Activated T-cell treated with anti-CD3 and anti-CD28 coated beads for 1 hour (primary cell): ENCODE measurements at regions not wholly inside any gene's neighbourhood (a gene's known extent, or its start where the extent isn't known, plus 50 kb on each side); places are given as distances from the start of the nearest gene placed in this dataset.
A peak's percentile ranks its signal among the peaks of the same experiment; 100 is the strongest.

ENCODE experiments used
- DNase-seq: peaks from one replicate; pipeline ENCODE4 v3.0.0-alpha.2; 2020; ENCODE audit warnings: low read depth

DNA sequence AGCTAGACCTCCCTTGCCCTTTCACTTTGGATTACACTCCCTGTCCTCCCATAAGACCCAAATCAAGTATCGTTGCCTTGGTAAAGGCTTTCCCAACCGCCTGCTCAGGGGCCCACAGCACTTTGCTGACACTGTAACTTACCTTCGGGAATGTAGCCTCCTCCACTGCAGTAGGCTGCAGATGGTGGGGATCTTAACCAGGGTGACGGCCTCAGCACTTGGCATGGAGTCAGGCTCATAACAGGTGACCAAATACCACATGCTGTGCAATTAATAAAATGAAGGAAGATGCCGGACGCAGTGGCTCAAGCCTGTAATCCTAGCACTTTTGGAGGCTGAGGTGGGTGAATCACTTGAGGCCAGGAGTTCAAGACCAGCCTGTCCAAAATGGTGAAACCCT lies 88.7 kb upstream of the IRF2BP2 start:
- DNase-seq, result no peak

DNA sequence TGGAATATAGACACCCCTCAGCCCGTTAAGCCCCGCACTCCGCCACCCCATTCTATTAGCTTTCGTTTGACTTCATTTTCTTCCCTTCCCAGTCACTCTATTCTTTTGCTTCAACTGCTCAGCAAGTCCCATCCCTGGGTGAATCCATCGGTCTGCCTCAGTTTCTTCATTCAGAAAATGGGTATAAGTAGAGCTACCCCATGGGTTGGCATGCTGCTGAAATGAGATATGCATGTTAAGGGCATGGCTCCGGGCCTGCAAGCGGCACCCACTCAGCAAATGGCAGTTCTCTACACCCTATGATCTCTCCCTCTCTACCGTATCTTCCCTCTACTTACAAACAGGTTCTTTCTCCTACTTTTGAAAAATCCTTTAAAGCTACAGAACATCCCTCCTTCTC lies 87.8 kb upstream of the IRF2BP2 start:
- DNase-seq, result no peak

DNA sequence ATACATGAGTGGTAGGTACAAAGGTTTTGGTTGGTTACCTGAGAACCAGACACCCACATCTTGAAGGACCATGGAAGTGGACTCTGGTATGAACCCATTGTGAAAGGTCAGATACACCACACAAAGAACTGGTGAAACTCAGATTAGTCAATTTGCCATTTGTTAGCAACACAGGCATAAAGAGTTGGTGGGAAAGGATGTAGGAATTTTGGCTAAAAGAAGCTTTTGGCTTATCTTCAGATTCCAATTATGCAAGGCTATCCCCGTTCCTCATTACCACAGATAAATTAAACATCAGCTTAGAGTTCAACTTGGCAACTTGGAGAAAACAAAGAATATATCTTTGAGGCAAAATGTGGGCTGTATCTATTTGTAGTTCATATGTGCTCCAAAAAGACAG lies 87.0 kb upstream of the IRF2BP2 start:
- no peak for DNase-seq

DNA sequence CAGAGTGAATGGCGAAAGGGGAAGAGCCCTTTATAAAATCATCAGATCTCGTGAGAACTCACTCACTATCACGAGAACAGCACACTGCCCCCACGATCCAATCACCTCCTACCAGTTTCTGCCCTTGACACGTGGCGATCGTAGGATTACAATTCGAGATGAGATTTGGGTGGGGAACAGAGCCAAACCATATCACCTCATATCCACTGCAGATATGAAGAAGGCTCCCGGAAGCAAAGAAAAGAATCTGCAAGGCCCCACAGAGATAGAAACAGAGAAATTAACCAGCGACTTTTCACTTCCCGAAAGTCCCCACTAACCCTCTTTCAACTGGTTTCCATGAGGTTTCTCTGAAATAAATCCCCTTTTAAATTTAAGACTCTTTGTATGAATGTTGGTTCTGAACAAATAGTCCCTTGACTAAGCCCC lies 86.2 kb upstream of the IRF2BP2 start:
- no peak for DNase-seq

DNA sequence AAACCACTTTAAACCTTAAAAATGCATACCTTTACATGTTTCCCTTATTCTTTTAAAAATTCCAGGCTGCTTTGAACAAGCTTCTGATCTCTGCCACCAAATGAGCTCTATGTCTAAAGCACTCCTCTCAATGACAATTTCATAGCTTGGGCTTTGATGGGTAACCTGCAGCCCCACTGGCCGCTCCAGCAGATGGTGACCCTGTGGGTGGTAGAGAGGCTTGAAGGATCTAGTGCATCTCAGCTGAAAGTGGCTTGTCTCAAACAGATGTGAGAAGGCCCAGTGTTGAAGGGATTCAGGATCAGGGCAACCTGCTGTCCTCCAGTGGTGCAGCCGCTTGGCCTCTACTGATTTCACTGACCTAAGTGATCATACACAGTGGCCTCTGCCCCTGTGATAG lies 84.7 kb upstream of the IRF2BP2 start:
- DNase-seq, result no peak

DNA sequence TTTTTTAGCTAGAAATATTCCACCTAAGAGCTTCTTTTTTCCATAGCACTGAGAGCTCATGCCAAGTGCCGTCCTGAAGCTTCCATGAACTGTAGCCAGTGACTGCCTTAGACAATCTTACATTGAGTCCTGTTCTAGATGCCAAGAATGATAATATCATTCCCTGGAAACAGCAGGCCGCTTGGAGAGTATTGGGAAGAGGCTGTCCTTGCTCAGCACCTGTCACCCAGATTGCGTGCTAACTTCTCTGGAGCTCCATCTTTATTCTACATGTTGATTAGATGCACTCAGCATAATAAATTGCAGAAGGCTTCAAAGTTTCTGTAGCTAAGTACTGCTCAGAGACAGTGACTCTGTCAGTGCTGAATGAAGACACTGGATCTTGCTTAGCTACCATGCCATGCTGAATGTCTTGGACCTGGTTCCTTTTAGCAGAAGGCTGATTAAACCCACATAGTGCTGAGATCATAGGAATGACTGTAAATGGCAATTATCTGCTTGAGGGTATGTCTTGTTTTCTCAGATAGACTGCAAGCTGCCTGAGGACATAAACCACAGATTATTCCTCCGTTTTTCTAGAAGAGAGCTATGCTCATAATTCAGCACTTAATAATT lies 83.1 kb upstream of the IRF2BP2 start:
- DNase-seq, result no peak

DNA sequence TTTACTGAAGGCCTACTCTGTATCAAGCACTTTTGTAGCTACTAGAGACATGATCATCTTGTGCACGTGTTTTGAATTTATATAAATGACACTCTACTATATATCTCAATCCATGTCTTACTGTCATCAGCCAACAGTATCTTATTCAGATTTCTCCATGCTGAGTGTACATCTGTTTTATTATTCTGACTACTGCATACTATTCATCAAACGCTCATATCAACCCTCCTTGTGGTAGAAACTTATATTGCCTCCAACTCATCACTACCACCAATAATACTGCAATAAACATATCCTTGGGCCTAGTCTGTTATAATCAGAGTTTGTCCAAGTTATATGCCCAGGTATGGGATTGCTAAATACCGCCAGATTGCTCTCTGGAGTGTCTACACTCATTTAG lies 81.6 kb upstream of the IRF2BP2 start:
- no peak for DNase-seq

DNA sequence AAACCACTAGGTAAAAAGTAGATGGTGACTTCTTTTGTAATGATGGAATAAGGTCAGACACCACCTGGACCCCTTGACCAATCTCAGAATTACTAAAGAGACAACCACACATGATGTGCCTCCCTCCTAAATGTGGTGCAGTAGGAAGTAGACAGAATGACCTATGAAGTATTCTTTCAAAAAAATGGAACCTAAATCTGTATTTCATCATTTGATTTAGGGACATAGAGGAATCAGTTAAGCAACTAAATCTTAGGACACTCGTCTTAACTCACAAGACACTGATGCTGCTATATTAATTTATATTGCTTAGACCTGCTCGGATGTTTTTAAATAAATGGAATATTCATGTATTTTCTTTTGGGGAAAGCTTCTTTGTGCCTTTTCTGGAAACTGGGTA lies 80.9 kb upstream of the IRF2BP2 start:
- DNase-seq, result no peak

DNA sequence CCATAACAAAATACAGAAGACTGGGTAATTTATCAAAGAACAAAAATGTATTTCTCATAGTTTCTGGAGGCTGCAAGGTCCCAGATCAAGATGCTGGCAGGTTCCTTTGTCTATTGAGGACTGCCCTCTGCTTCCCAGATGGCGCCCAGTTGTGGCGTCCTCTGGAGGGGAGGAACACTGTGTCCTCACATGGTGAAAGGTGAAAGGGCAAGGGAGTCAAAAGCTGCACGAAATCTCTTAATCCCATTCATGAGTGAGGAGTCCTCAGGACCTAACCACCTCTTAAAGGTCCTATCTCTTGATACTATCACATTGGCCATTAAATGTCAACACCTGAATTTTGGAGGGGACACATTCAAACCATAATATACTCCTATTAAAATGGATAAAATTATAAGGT lies 79.3 kb upstream of the IRF2BP2 start:
- DNase-seq, result no peak

DNA sequence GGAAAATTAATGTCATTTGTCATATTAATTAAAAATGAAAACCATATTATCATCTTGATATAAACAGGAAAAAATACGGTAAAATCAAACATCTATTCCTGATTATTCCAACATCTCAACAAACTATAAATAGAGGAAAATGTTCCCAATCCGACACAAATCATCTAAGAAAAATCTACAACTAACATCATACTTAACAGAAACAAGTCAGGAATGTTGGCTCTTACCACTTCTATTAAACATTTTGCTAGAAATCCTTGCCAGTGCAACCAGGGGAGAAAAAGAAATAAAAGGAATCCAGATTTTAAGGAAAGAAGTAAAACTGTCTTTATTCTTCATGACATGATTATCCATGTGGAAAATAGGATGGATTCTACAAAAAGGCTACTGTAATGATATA lies 77.0 kb upstream of the IRF2BP2 start:
- no peak for DNase-seq

DNA sequence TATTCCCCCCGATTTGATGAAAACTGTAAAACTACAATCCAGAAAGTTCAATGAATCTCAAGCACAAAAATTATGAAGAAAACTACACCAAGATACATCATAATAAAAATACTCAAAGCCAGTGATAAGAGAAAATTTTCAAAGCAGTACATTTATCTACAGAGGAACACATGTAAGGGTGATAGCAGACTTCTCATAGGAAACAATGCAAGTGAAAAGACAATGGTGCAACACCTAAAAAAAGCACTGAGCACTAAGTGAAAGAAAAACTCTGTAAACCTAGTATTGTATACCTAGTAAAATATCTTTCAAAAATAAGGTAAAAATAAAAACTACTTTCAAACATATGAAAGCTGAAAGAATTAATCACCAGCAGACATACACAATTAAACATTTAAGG lies 76.1 kb upstream of the IRF2BP2 start:
- no peak for DNase-seq

DNA sequence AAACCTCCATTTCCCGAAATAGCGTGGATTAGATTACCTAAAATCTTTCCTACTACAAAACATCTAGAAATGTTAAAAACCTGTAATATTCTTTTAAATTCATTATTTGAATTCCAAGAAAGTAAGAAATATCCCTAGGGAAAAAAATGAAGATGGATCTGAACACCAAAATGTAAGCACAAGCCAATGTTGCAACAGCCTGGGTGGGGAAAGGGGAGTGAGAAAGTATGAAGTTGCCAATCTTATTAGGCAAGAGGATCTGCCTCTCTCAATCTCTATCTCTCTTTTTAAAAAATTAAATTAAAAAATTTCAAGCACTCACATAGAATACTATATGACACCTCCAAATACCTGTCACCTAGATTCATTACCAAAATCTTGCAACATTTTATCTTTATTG lies 74.9 kb upstream of the IRF2BP2 start:
- DNase-seq, result no peak

DNA sequence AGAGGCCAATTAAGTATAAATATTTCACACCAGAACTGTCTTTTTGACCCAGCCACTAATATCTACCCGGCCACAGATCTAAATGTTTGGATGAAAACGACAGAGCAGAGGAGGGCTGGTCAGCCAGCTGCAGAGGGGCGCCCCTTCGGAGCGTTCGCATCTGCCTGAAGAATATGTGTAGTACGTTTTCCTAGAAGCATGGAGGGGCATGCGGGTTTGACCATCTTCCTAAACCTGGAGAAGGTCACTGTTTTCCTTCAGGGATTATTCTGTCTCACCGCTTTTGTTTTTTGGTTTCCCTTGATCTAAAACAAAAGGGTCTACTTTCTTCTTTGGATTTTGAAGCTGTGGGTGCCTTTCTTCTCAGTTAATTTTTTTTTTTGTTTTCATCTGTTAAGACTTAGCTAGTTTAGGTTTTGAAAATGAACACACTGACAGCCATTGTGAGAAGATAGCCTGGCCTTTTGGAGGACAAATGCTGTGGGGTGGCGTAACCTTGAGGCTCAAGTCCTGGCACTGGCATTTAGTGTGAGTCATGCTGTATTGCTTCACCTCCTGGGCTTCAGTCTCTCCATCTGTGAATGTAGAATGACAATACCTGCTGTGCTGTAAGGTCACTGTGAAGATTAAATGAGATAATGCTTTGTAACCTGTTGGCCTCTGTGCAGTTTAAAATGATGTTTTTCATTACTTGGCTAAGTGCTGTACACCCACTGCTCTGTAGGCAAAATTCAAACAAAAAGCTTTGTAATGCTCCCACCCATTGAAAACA lies 74.1 kb upstream of the IRF2BP2 start:
- no peak for DNase-seq

DNA sequence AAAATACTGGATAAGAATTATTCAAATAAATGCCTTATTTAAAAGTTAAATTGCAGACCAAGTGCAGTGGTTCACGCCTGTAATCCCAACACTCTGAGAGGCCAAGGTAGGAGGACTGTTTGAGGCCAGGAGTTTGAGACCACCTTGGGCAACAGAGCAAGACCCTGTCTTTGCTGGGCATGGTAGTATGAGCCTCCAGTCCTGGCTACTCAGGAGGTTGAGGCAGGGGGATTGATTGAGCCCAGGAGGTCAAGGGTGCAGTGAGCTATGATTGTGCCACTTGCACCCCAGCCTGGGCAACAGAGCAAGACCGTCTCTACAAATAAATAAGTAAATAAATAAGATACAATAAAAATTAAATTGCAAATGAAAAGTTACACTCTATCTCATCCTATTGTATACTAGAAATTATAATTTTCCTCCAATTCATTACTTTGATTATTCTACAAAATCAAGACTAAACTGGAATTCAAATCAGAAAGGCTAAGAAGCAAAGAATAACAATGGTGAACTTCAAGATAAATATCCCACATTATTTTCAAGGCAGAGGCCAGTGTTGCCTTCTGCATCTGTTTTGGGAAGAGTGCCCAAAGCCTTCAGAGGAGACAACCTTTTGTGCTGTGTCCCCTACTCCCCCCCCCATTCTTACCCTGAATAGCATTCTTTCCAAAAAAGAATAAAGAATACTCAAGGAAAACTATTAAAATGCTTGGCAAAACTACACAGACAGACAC lies 73.3 kb upstream of the IRF2BP2 start:
- DNase-seq, result no peak

DNA sequence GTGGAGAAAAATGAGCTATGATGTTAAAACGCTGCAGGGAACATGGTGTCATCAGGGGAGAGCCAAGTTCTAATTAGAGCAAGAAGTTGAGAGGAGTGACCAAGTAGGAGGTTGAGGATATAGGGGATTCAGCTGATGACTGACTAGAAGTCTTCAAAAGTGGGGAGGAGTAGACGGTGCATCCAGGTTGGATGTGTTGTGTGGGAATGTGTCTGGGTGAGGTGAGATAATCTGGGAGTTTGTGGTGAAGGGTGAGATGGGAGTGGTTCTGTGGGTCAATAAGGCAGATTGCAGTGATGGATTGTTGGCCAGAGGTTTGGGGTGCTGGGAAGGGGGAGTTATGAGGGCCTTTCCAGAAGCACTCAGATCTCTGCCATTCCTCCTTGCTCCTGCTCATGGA lies 72.0 kb upstream of the IRF2BP2 start:
- no peak for DNase-seq

DNA sequence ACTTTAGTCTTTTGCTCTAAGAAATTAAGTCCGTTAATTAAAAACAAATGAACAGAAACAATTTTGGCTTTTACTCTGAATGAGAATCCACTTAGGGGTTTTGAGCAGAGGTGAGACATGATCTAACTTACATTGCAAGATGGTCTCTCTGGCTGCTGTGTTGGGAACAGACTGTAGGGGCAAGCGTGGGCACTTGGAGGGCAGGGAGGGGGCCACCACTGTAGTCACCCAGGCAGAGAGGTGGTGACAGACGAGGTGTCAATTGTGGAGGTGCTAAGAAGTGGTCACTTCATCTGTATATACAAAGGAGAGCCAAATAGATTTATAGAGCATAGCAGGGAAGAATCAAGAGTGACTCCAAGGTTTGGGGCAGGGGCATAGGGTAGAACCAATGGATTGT lies 71.1 kb upstream of the IRF2BP2 start:
- no peak for DNase-seq

DNA sequence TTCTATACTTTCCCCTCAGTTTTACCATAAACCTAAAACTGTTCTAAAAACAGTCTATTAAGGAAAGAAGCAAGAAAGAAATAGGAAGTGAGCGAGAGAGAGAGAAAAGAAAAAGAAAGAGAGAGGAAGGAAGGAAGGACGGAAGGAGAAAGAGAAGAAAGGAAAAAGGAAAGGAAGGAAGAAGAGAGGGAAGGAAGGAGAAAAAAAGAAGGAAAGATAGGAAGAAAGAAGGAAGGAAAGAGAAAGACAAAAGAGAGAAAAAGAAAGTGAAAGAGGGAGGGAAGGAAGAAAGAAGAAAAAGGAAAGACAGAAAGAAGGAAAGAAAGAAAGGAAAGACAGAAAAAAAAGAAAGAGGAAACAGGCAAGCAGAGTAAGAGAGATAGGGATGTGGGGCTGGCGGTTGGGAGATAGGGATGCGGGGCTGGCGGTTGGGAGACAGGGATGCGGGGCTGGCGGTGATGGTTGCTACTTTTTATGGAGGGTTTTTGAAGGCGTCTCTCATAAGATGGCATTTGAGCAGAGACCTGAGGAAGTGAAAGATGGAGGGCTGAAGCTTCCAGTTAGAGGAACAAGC lies 70.4 kb upstream of the IRF2BP2 start:
- no peak for DNase-seq

DNA sequence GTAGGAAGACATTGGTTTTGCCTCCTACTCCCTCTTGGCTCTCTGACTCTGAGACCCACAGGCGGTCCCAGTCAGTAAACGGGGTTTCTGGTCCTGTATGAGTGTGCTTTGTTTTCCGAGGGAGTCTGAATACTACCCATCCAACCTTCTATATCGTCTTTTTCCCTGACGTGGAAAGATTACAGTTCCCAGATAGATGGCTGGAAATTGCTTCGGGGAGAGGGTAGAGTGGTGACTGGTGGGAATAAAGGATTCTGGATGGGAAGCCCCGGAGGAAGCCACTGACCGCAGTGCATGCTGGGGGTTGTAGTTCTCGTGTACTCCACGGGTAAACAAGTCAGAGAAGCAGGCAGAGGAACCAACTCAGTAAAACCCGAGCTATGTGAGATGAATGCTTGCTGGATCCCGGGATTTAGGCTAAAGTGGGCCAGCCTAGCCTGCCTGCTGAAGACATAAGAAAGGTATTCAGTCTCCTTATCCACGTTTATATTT lies 66.2 kb upstream of the IRF2BP2 start:
- peak; percentile 37 for DNase-seq

DNA sequence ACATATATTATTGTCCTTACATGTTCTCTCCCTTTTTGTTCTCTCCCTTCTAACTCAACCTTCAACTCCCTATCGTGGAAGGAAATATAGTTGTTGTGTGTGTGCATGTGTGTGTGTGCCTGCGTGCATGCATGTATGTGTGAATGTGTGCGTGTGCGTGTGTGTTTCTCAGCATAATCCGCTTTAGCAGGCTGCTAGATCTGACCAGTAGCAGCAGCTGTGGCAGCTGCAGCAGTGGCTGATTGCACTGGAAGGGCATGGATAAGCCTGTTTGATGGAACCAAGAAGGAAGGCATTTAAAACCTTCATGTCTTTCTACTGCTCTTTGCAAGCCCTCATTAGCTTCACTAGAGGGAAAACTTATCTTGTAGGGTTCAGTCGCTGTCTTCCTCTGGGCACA lies 65.6 kb upstream of the IRF2BP2 start:
- no peak for DNase-seq

DNA sequence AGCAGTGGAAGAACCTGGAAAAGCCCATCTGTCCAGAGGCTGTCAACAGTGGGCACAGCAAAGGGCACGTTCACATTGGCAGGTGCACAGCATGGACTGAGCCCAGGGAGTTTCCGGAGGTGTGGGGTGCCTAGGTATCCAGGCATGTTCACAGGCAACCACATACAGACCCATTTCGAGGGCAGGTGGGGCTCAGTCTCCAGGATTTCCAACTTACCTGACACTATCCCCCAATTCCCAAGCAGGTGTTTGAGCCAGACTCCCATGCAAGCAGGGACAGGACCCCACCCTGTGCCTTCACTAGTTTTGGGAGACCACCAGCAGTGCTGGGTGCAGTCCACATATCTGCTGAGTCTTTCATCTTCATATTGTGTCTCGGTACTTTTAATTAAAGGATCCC lies 65.0 kb upstream of the IRF2BP2 start:
- DNase-seq, result no peak

DNA sequence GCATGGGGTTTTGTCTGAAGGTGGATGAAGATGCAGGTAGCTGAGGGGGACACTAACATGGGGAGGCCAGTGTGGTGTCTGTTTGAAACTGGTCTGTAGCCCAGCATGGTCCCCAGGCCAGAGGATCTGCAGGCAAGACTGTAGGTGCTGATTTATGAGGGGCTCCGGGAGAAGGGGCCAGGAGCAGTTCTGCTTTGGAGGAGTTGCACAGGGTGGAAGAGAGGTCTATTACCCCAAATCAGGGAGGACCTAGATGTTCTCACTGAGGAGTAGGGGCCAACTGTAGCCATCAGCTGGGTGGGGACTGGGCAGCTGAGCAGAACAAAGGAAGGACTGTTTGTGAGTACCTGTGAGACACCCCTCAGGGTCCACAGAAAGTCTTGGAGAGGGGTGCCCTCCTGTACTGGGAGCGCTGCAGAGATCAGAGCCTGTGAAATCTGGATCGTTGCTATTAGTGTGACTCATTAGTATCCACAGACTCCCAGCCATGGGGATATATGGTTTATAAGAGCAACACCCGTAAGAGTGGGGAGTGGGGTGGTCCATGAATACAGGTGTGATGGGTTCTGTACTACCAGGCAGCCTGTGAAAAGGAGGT lies 64.3 kb upstream of the IRF2BP2 start:
- no peak for DNase-seq

DNA sequence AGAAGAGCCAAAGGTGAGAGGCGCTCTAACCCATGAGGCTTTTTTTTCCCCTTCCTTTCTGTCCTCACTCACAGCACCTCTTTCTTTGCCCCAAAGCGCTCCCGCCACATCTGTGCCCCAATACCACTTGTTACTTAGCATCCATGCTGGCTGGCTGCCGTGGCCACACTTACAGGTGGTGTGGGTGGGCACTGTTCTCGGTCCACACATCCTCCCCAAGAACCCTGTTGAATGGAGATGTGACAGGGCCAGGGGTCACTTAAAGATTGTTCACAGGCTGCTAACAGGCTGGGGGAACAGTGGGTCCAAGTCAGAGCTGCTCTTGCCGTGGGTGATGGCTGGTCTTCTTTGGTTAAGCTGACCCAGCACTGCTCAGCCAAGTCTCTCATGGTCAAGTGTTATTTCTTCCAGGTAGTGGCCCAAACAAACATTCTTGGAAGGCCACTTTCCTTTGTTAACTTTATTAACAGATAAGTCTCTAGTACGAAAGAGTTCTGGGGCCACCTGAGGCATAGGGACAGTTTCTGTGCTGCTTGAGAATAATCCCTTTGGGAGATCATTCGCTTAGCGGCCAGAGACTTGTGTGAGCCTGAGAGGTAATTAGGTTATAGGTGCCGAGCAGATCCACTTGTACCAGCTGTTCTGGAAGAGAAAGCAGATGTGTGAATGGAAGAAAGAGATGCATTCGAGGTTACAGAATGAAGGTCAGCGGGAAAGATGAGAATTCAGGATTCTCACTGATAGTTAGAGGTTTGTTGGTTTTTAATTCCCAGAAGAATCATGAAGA lies 62.6 kb upstream of the IRF2BP2 start:
- DNase-seq, result no peak
